ENCODE measurements at regions not wholly inside any gene's neighbourhood (a gene's known extent, or its start where the extent isn't known, plus 50 kb on each side); places are given as distances from the start of the nearest gene placed in this dataset.

DNA sequence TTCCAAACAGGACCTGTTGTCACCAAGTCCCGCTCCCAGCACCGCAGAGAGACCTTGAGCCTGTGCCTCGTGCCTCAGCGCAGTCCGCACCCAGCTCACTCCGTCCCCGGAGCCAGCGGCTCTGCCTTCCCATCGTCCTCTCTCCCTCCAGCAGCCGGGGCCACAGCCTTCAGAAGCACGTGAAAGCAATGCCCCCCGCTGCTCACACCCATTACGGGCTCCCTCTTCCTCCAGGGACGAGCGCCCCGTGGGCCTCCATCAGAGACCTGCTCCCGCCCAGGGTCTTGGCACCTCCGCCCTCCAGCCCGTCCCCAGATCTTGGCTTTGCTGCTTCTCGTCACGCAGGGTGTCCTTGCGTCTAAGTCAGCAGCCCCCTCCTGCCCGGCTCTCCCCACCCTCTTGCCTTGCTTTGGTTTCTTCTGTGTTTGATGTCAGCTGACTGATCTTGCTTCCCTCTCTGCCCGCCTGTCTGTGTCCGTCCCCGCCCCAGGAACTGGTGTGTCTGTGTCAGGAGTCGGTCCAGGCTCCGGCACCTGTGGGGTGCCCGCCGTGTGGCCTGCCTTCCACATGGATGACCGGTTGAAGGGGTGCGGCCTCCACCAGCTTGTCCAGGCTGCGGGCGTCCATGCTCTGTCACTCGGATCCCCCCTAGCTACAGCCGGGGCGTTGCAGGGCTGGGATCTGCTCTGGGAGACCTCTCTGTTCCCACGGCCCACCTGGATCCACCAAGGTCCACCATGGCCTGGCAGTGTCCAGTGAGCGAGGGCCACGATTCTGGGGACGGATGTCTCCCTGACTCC is 61.9 kb downstream of the FOXL3 start:
- TF ChIP-seq, protein P1, sequence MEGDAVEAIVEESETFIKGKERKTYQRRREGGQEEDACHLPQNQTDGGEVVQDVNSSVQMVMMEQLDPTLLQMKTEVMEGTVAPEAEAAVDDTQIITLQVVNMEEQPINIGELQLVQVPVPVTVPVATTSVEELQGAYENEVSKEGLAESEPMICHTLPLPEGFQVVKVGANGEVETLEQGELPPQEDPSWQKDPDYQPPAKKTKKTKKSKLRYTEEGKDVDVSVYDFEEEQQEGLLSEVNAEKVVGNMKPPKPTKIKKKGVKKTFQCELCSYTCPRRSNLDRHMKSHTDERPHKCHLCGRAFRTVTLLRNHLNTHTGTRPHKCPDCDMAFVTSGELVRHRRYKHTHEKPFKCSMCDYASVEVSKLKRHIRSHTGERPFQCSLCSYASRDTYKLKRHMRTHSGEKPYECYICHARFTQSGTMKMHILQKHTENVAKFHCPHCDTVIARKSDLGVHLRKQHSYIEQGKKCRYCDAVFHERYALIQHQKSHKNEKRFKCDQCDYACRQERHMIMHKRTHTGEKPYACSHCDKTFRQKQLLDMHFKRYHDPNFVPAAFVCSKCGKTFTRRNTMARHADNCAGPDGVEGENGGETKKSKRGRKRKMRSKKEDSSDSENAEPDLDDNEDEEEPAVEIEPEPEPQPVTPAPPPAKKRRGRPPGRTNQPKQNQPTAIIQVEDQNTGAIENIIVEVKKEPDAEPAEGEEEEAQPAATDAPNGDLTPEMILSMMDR (IDR thresholded peaks at IDR 0.05), result no peak
- no peak for TF ChIP-seq POLR2A (IDR thresholded peaks at IDR 0.05)

Data from adrenal gland (tissue), 5 donors.